ENCODE measurements at regions not wholly inside any gene's neighbourhood (a gene's known extent, or its start where the extent isn't known, plus 50 kb on each side); places are given as distances from the start of the nearest gene placed in this dataset.

DNA sequence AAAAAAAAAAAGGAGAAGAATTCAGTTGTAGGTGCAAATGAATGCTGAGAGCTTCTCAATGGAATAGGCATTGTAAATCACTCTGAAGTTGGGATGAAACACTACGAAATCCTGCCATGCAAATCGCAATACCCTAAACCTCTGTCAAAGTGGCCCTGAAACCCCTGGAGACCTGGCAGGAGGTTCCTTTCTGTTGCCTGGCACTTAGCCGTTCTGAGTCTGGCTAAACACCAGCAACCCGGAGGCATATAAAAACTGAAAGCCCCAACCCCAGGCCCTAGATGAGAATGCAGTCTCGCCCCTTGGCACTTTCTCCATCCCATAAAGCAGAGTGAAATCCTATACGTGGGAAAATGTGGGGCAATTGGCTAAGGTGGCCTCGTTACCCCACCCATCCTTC lies 151.5 kb upstream of the PARP11 start:
- TF ChIP-seq, protein P1, sequence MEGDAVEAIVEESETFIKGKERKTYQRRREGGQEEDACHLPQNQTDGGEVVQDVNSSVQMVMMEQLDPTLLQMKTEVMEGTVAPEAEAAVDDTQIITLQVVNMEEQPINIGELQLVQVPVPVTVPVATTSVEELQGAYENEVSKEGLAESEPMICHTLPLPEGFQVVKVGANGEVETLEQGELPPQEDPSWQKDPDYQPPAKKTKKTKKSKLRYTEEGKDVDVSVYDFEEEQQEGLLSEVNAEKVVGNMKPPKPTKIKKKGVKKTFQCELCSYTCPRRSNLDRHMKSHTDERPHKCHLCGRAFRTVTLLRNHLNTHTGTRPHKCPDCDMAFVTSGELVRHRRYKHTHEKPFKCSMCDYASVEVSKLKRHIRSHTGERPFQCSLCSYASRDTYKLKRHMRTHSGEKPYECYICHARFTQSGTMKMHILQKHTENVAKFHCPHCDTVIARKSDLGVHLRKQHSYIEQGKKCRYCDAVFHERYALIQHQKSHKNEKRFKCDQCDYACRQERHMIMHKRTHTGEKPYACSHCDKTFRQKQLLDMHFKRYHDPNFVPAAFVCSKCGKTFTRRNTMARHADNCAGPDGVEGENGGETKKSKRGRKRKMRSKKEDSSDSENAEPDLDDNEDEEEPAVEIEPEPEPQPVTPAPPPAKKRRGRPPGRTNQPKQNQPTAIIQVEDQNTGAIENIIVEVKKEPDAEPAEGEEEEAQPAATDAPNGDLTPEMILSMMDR (IDR thresholded peaks at IDR 0.05; ENCODE audit: insufficient read depth, low read depth, low read length) = no peak

DNA sequence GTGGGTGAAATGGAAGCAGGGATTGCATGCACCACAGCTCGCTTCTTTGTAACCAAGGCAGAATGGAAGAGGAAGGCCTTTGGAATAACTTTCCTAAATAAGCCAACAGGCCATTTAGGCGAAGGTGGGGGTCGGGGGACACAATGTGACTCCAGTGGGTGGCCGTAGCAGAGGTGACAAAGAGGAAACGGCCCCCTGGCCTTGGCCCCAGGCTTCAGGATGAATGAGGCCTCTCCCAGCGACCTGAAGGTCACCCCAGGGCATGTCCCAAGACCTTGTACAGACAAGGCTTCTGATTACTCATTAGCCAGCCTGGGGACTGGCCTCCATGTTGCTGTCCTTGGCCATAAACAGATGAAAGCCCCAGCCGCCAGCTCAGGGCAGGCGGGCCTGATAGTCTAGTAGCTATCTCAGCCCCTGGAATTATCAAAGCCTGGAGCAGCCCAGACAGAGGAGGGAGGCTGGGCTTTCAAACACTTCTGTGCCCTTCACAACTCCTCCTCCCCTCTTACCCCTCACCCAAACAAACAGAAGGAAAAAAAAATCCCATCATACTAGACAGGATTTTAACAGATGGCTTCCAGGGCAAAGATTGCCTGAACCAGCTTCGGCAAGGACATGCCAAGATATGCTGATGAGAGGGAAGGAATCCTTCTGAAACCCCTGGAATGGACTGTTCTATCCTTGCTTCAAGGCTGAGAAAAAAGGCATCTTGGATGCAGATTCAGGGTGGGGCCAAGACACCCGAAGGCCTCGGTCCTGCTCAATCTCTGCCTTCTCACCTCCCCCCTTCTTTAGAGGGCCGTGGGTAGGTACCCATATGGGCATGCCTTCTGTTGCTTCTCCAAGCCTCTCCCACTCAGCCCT lies 142.3 kb upstream of the PARP11 start:
- H3K4me3 ChIP-seq (ENCODE audit: low read depth, low read length) = no peak overlapping the region
- no peak for DNase-seq (ENCODE audit: low read depth)
- TF ChIP-seq, protein P1 (IDR thresholded peaks at IDR 0.05; ENCODE audit: insufficient read depth, low read depth, low read length) = no peak

More for the DNA sequence above, 151.5 kb upstream of the PARP11 start:
- no peak for DNase-seq (ENCODE audit: low read depth)
- no peak overlapping the region for H3K4me3 ChIP-seq (ENCODE audit: low read depth, low read length)

DNA sequence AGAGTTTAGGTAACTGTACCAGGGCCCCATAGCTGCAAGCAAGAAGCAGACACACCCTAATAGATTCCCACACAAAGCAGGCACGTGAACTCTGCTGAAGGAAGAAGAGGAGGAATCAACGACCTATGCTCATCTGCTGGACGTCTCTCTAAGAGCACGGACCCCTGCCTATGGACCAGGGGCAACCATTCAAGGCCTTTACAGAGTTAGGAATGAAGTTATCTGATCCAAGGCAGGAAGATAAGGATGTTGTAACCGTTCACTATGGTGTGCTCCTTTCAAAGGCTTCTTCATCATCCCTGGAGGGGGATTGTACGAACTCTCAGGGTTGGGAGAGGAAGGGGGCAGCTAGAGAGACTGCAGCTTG lies 141.6 kb upstream of the PARP11 start:
- TF ChIP-seq, protein P1 (IDR thresholded peaks at IDR 0.05; ENCODE audit: insufficient read depth, low read depth, low read length) = no peak
- H3K4me3 ChIP-seq (ENCODE audit: low read depth, low read length) = no peak overlapping the region
- no peak for DNase-seq (ENCODE audit: low read depth)

DNA sequence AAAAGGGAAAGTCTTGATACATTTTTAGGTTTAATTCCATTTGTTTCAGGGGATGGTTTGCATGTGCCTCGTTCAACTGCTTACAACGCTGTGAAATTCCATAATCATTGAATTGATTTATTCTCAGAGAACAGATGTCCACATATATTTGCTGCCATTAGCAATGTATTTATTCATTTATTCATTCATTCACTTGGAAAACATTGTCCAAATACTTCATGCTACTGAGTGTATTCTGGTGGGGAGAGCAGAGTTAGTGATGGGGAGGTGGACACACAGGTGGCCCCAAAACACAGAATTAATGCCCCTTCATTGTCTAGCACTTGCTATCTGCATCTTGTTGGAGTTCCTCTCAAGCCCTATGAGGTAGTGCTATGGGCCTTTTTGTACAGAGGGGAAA lies 141.2 kb upstream of the PARP11 start:
- DNase-seq (ENCODE audit: low read depth) = no peak
- TF ChIP-seq, protein P1 (IDR thresholded peaks at IDR 0.05; ENCODE audit: insufficient read depth, low read depth, low read length) = no peak
- H3K4me3 ChIP-seq (ENCODE audit: low read depth, low read length) = no peak overlapping the region

DNA sequence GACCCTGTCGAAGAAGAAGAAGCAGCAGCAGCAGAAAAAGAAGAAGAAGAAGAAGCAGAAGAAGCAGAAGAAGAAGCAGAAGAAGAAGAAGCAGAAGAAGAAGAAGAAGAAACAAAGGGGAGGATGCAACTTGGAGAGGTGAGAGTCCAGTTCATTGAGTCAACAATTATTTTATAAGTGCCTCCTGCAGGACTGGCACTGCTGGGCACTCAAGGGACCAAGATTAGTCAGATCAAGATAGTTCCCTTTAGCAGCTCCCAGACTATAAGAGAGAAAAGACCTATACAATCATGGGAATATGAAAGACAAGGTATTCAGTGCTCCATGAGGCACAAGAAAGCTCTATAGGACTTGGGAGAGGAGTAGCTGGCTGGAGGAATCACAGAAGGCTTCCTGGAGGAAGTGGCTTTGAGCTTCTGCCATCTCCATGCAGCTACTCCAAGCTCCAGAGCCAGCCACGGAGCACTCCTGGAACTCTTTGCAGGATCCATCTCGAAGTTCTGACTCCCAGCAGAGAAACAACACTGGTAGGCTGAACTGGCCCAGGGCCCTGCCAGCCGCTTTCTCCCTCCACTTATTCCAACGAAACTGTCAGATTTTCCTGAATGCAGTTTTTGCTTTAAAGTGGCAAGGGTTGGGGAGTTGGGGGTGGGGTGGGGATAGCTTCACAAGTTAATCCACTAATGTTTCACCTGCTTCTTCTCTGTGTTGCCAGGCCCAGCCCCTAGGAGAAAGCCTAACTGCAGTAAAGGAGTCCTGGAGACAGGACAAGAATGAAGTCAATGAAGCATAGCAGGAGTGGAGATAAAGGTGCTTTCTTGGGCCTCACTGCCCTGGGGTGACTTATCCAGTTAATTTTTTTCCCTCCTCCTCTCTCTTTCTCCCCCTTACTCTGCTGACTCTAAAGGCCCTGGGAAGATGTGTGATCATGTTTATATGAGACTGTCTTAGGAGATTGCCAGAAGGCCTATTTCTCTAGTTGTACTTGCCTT lies 140.1 kb upstream of the PARP11 start:
- DNase-seq (ENCODE audit: low read depth) = no peak
- H3K4me3 ChIP-seq (ENCODE audit: low read depth, low read length) = no peak overlapping the region
- TF ChIP-seq, protein P1 (IDR thresholded peaks at IDR 0.05; ENCODE audit: insufficient read depth, low read depth, low read length) = no peak

DNA sequence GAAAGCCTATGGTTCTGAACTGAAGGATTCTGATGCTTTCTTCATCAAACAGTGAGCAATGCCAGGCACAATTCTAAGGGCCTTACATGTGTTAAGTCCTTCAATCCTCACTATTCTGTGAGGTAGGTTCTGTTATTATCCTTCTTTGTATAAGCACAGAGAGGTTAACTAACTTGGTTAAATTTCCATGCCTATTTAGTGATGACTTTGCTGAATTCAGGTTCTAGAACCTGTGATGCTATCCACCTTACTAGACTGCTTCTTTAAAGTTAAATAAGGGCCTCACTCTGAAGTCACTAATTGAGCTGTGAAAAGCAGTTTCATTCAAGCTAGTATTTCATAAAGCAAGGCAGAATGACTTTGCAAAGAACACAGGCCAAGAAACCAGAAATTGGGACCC lies 138.9 kb upstream of the PARP11 start:
- no peak overlapping the region for H3K4me3 ChIP-seq (ENCODE audit: low read depth, low read length)
- TF ChIP-seq, protein P1 (IDR thresholded peaks at IDR 0.05; ENCODE audit: insufficient read depth, low read depth, low read length) = no peak
- no peak for DNase-seq (ENCODE audit: low read depth)
